Ovary (tissue), 7 donors: ENCODE measurements at regions not wholly inside any gene's neighbourhood (a gene's known extent, or its start where the extent isn't known, plus 50 kb on each side); places are given as distances from the start of the nearest gene placed in this dataset.

ENCODE experiments used
- DNase-seq, 5 donors: peaks; one replicate each; pipeline ENCODE4 v3.0.0-alpha.2; 2019 to 2020
- H3K27ac ChIP-seq, 2 donors: fragments of 200-600 bp; one replicate each; pipeline versions ENCODE4 v1.5.1 to v1.8.0; 2019 to 2022
- H3K27me3 ChIP-seq: fragments of 200-600 bp; one replicate; pipeline ENCODE4 v1.8.0; 2022
- H3K36me3 ChIP-seq: fragments of 200-600 bp; sonication (generic); one replicate; pipeline ENCODE4 v1.5.1; 2019
- H3K4me1 ChIP-seq: one replicate; pipeline ENCODE4 v1.8.1; 2013; ENCODE audit warnings: mild to moderate bottlenecking, moderate library complexity; ENCODE audit not compliant: insufficient read depth
- H3K4me3 ChIP-seq: fragments of 200-600 bp; sonication (generic); one replicate; pipeline ENCODE4 v1.5.1; 2017
- H3K9me3 ChIP-seq, 2 donors: fragments of 200-600 bp in 1 of 2; sonication (generic) in 1 of 2; one replicate each; pipeline versions ENCODE4 v1.5.1 to v1.8.1; 2013 to 2019; ENCODE audit warnings: mild to moderate bottlenecking in 1 of 2, moderate library complexity in 1 of 2
- EP300 ChIP-seq: sonication (generic); formaldehyde crosslinking; IDR thresholded peaks from one replicate; pipeline ENCODE4 v1.6.1; 2017; ENCODE audit warnings: antibody characterized with exemption
- POLR2A ChIP-seq: fragments of 450-650 bp; IDR thresholded peaks from one replicate; pipeline ENCODE4 v1.6.1; 2017; ENCODE audit warnings: antibody characterized with exemption, mild to moderate bottlenecking, moderate library complexity
- WGBS, 3 donors: extraction: QIAGEN DNeasy Blood & Tissue Kit in 1 of 3; methylation state at CpG; one replicate each; pipeline versions ENCODE4 v1.1.5 to v1.1.7; 2013 to 2017; 5-methylcytosine and 5-hydroxymethylcytosine counted together
- intact Hi-C, 4 donors: fragments of 100-400 bp; cut with DNase I; formaldehyde crosslinking; loops; one replicate each; pipeline versions ENCODE4 v1.11.0 to v1.15.1; 2022 to 2023
- TF ChIP-seq, protein P1 (sequence below), 3 donors: fragments of 450-650 bp in 2 of 3; fragments of 200-600 bp in 1 of 3; IDR thresholded peaks; one replicate each; pipeline versions ENCODE4 v1.5.1 to v1.8.0; 2016 to 2022; ENCODE audit warnings: antibody characterized with exemption in 3 of 3, mild to moderate bottlenecking in 1 of 3
- donor health status: DM: no; HTN: no; CAD: no; lungs with moderate emphysema.
- donor health status: DM: no; HTN: no; CAD: no.
- donor health status: Bipolar disorder and iron deficiency.
- donor health status: DM: no; HTN: no; CAD: no.
- donor health status: DM: yes; HTN: yes; CAD: no.

GRCh38 chr22:44410451-44410991 is 87.5 kb downstream of the RTL6 start:
- 84 to 86% (median 85%) methylated on average over 15 to 16 of the region's 16 CpGs for WGBS, 3 donors
- DNase-seq: peak in 1 of 5 donors; percentile 27
- no peaks in the 10 kb centered on the region for H3K27me3 ChIP-seq
- H3K27ac ChIP-seq: no peak overlapping the region
- no peaks in the 10 kb centered on the region for H3K9me3 ChIP-seq
- intact Hi-C loops: no loop called here
- no peaks in the 10 kb centered on the region for H3K36me3 ChIP-seq
- no peak overlapping the region for H3K4me3 ChIP-seq
- H3K4me1 ChIP-seq: peaks cover 9% of the 10 kb centered on the region
- TF ChIP-seq, protein P1, sequence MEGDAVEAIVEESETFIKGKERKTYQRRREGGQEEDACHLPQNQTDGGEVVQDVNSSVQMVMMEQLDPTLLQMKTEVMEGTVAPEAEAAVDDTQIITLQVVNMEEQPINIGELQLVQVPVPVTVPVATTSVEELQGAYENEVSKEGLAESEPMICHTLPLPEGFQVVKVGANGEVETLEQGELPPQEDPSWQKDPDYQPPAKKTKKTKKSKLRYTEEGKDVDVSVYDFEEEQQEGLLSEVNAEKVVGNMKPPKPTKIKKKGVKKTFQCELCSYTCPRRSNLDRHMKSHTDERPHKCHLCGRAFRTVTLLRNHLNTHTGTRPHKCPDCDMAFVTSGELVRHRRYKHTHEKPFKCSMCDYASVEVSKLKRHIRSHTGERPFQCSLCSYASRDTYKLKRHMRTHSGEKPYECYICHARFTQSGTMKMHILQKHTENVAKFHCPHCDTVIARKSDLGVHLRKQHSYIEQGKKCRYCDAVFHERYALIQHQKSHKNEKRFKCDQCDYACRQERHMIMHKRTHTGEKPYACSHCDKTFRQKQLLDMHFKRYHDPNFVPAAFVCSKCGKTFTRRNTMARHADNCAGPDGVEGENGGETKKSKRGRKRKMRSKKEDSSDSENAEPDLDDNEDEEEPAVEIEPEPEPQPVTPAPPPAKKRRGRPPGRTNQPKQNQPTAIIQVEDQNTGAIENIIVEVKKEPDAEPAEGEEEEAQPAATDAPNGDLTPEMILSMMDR (IDR thresholded peaks at IDR 0.05): no peak
- TF ChIP-seq POLR2A (no peak), EP300 (no peak)

DNA sequence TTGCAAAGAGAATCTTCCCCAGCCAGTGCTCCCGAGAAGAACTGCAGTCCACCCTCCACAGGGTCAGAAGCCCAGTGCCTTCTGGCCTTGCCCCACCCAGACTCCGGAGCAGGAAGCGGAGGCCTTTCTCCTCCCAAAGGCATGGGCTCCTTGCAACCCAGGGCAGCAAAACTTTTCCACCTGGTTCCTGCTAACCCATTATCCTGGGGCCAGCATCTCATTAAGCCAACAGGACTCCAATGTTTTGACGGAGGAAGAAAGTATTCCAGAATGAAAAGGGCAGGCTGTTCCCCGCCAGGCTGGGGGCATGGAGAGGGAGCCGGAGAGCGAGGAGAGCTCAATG is 88.1 kb downstream of the RTL6 start:
- H3K4me3 ChIP-seq: no peak overlapping the region
- H3K4me1 ChIP-seq: peaks cover 9% of the 10 kb centered on the region
- intact Hi-C loops: no loop called here
- H3K27me3 ChIP-seq: no peaks in the 10 kb centered on the region
- TF ChIP-seq, protein P1 (IDR thresholded peaks at IDR 0.05): no peak
- TF ChIP-seq POLR2A: no peak
- no peak for TF ChIP-seq EP300
- DNase-seq: peak in 1 of 5 donors; percentile 7
- H3K27ac ChIP-seq: no peak overlapping the region
- WGBS, 3 donors: 72 to 81% (median 79%) methylated on average over 7 of the region's 7 CpGs
- no peaks in the 10 kb centered on the region for H3K36me3 ChIP-seq
- no peaks in the 10 kb centered on the region for H3K9me3 ChIP-seq

- 79 to 84% (median 83%) methylated on average over 24 of the region's 24 CpGs for WGBS, 3 donors
- intact Hi-C loops: no loop called here
- no peak overlapping the region for H3K4me3 ChIP-seq
- TF ChIP-seq POLR2A (no peak), EP300 (no peak)
- TF ChIP-seq, protein P1 (IDR thresholded peaks at IDR 0.05): no peak
- H3K27me3 ChIP-seq: no peaks in the 10 kb centered on the region
- DNase-seq: peak in 1 of 5 donors; percentile 22
- peaks cover 9% of the 10 kb centered on the region for H3K4me1 ChIP-seq
- no peaks in the 10 kb centered on the region for H3K9me3 ChIP-seq
- H3K36me3 ChIP-seq: no peaks in the 10 kb centered on the region
- no peak overlapping the region for H3K27ac ChIP-seq
These were observed 88.6 kb downstream of the RTL6 start for GRCh38 chr22:44409211-44409973.

- intact Hi-C loops: no loop called here
- Histone ChIP-seq H3K4me3 (no peak overlapping the region), H3K9me3 (no peaks in the 10 kb centered on the region), H3K36me3 (no peaks in the 10 kb centered on the region), H3K27me3 (no peaks in the 10 kb centered on the region), H3K27ac (no peak overlapping the region), H3K4me1 (peaks cover 9% of the 10 kb centered on the region)
- TF ChIP-seq, protein P1 (IDR thresholded peaks at IDR 0.05): no peak
- no peak for TF ChIP-seq POLR2A
- TF ChIP-seq EP300: no peak
- no peak for DNase-seq
- WGBS, 3 donors: 88 to 92% (median 88%) methylated on average over 7 of the region's 7 CpGs
These were observed 89.2 kb downstream of the RTL6 start for GRCh38 chr22:44408829-44409192.
